Activated CD4-positive, alpha-beta memory T cell treated with anti-CD3 and anti-CD28 coated beads for 36 hours (primary cell): ENCODE measurements at regions not wholly inside any gene's neighbourhood (a gene's known extent, or its start where the extent isn't known, plus 50 kb on each side); places are given as distances from the start of the nearest gene placed in this dataset.
"Not testable (repeated sequence)": the region's sequence is repeated elsewhere in the genome, so short reads cannot be mapped to it uniquely, and the experiment has no call there.

ENCODE experiments used
- CTCF ChIA-PET: fragments of 350-600 bp; sonication (Branson Sonifier 250); formaldehyde crosslinking; loops from one replicate; lab custom pipeline; 2021; ENCODE audit warnings: antibody characterized with exemption, inconsistent platforms; lab: Charles Lee
- POLR2A ChIA-PET: fragments of 350-600 bp; sonication (Branson Sonifier 250); formaldehyde crosslinking; loops from one replicate; lab custom pipeline; 2021; ENCODE audit warnings: antibody characterized with exemption; lab: Charles Lee
- DNase-seq: peaks from one replicate; pipeline ENCODE4 v3.0.0-alpha.2; 2020
- H3K27ac Mint-ChIP-seq: one replicate; pipeline ENCODE4 v1.8.0; 2021; ENCODE audit warnings: mixed read lengths
- H3K27me3 Mint-ChIP-seq: one replicate; pipeline ENCODE4 v1.8.0; 2021; ENCODE audit warnings: mixed read lengths
- H3K36me3 Mint-ChIP-seq: one replicate; pipeline ENCODE4 v1.8.0; 2021; ENCODE audit warnings: mixed read lengths
- H3K4me1 Mint-ChIP-seq: one replicate; pipeline ENCODE4 v1.8.0; 2021; ENCODE audit warnings: low read depth, mixed read lengths
- H3K4me3 Mint-ChIP-seq: one replicate; pipeline ENCODE4 v1.8.0; 2021; ENCODE audit warnings: mild to moderate bottlenecking, mixed read lengths
- H3K9me3 Mint-ChIP-seq: one replicate; pipeline ENCODE4 v1.8.0; 2021; ENCODE audit warnings: mixed read lengths
- intact Hi-C: fragments of 100-400 bp; cut with micrococcal nuclease; formaldehyde crosslinking; loops from one replicate; pipeline ENCODE4 v1.15.1; 2023

- H3K9me3 Mint-ChIP-seq, result peaks cover 6% of the 10 kb centered on the region
- CTCF ChIA-PET, result no interaction called here
Measured at GRCh38 chr10:8262317-8262716, 207.8 kb downstream of the GATA3 start.

DNA sequence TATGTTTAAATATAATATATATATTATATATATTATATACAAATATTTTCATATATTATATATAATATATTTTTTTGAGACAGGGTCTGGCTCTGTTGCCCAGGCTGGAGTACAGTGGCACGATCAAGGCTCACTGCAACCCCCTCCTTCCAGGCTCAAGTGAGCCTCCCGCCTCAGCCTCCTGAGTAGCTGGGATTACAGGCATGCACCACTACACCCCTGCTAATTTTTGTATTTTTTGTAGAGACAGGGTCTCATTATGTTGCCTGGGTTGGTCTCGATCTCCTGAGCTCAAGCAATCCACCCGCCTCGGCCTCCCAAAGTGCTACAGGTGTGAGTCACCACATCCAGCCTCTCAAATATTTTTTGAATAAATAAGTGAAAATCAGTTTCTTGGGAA is 215.5 kb downstream of the GATA3 start:
- ChIA-PET POLR2A (no interaction called here), CTCF (no interaction called here)
- Mint-ChIP-seq H3K27ac (no peak overlapping the region), H3K27me3 (no peaks in the 10 kb centered on the region), H3K4me1 (no peaks in the 10 kb centered on the region), H3K36me3 (no peaks in the 10 kb centered on the region), H3K4me3 (no peak overlapping the region), H3K9me3 (no peaks in the 10 kb centered on the region)
- peak; percentile 13 for DNase-seq
- intact Hi-C loops, result no loop called here

More at GRCh38 chr10:8262317-8262716, 207.8 kb downstream of the GATA3 start:
- Mint-ChIP-seq H3K36me3 (no peaks in the 10 kb centered on the region), H3K27ac (no peak overlapping the region), H3K27me3 (no peaks in the 10 kb centered on the region), H3K4me1 (no peaks in the 10 kb centered on the region), H3K4me3 (no peak overlapping the region)
- intact Hi-C loops, result no loop called here
- no peak for DNase-seq
- POLR2A ChIA-PET, result no interaction called here

DNA sequence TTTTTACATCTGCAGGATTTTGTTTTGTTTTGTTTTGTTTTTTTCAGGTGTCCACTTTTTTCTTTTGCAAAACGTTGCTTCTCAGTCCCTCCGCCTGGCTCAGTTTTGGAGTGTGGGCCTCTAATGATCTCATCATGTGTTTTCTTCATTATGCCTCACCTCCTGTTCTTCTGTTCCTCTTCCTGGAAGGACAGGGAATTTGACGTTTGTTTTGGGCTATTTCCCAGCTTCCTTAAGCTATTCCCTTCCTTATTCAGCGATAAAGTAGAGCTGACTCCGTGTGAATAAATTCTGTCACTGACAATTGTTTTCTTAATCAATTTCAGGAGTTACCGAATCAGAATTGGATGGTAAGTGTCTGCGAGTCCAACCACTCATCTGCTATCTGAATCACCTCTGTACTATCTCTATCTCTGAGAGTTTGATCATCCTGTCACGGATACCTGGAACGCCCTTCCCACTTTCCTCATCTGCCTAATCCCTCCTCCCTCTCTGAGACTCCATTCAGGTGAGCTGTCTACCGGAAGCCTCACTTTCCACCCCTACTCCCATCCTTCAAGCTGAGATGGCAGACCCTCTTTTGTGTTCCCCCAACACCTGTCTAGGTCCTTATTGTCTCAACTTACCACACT is 218.4 kb downstream of the GATA3 start:
- no peak for DNase-seq
- ChIA-PET POLR2A (interaction anchor here (0.7 kb wide), 1 partner anchor 17 kb away, joined by 3 read pairs; no protein-coding TSS in a partner anchor), CTCF (interaction anchor here (0.7 kb wide), 1 partner anchor 171 kb away, joined by 5 read pairs; no protein-coding TSS in a partner anchor)
- H3K9me3 Mint-ChIP-seq, result no peaks in the 10 kb centered on the region
- H3K4me1 Mint-ChIP-seq, result peaks cover 2% of the 10 kb centered on the region
- H3K4me3 Mint-ChIP-seq, result no peak overlapping the region
- no peaks in the 10 kb centered on the region for H3K27me3 Mint-ChIP-seq
- H3K27ac Mint-ChIP-seq, result no peak overlapping the region
- intact Hi-C loops, result no loop called here
- H3K36me3 Mint-ChIP-seq, result no peaks in the 10 kb centered on the region

DNA sequence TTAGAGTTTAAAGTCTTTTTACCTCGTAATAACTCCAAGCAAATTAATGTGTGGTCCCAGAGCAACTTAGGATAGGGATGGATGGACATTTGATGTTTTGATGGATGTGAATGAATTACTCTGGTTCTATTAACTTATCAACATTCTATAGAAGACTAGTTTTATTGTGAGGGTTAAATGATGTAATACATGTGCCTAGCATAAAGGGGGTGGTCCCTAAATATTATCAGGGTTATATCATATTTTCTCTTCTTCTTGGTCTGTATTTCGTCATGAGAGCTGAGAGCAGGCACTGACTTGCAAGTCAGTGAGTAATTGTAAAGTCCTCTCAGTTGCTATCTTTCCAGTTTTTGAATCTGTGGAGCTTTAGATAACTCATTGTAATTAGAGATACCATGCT is 219.3 kb downstream of the GATA3 start:
- H3K9me3 Mint-ChIP-seq, result no peaks in the 10 kb centered on the region
- DNase-seq, result no peak
- no peaks in the 10 kb centered on the region for H3K27me3 Mint-ChIP-seq
- CTCF ChIA-PET, result no interaction called here
- peaks cover 6% of the 10 kb centered on the region for H3K4me1 Mint-ChIP-seq
- POLR2A ChIA-PET, result no interaction called here
- H3K27ac Mint-ChIP-seq, result no peak overlapping the region
- H3K36me3 Mint-ChIP-seq, result no peaks in the 10 kb centered on the region
- H3K4me3 Mint-ChIP-seq, result no peak overlapping the region
- intact Hi-C loops, result no loop called here

- CTCF ChIA-PET, result interaction anchor here (0.8 kb wide), 1 partner anchor 41 kb away, joined by 3 read pairs; no protein-coding TSS in a partner anchor
- POLR2A ChIA-PET, result no interaction called here
- H3K4me3 Mint-ChIP-seq, result no peak overlapping the region
- peaks cover 6% of the 10 kb centered on the region for H3K4me1 Mint-ChIP-seq
- no peaks in the 10 kb centered on the region for H3K9me3 Mint-ChIP-seq
- H3K36me3 Mint-ChIP-seq, result no peaks in the 10 kb centered on the region
- no peak overlapping the region for H3K27ac Mint-ChIP-seq
- no peaks in the 10 kb centered on the region for H3K27me3 Mint-ChIP-seq
- no peak for DNase-seq
- intact Hi-C loops, result no loop called here
Measured at GRCh38 chr10:8275911-8276310, 221.4 kb downstream of the GATA3 start.

DNA sequence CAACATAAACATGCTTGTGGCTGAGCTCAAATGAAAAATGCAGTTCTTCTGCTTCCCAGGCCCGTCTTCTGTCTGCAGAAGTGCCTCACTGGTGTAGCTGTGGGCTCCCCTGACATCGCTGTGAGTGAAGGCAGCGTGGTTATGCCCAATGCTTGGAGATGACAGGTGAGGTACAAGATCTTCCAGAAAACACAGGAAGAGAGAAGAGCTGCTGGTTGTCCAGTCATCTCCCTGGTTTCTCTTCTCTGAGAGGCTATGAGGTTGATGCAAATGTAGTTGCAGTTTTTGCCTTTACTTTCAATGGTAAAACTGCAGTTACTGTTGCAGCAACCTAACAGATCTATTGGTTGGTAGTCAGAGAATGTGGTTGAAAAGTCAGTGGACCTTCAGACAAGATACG is 223.6 kb downstream of the GATA3 start:
- ChIA-PET POLR2A (no interaction called here), CTCF (no interaction called here)
- peaks cover 12% of the 10 kb centered on the region for H3K4me1 Mint-ChIP-seq
- H3K9me3 Mint-ChIP-seq, result no peaks in the 10 kb centered on the region
- peak; percentile 68 for DNase-seq
- H3K4me3 Mint-ChIP-seq, result no peak overlapping the region
- H3K36me3 Mint-ChIP-seq, result no peaks in the 10 kb centered on the region
- H3K27me3 Mint-ChIP-seq, result no peaks in the 10 kb centered on the region
- intact Hi-C loops, result no loop called here
- H3K27ac Mint-ChIP-seq, result no peak overlapping the region

DNA sequence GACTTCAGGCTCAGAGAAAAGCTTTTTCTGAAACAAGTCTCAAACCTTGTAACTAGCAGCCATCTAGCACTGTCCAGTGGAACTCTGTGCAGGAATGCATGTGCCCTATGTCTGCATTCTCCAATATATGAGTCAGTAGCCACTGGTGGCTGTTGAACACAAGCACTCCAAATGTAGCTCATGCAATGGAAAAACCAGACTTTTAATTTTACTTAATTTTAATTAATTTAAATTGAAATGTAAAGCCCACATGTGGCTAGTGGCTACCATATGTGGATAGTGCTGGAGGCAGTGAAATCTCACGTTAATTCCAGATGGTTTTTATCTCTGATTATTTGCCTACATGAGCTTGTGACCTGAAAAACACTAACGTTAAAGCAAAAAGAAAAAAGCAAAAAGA is 225.1 kb downstream of the GATA3 start:
- no peaks in the 10 kb centered on the region for H3K36me3 Mint-ChIP-seq
- H3K4me1 Mint-ChIP-seq, result peaks cover 12% of the 10 kb centered on the region
- H3K9me3 Mint-ChIP-seq, result no peaks in the 10 kb centered on the region
- no peak overlapping the region for H3K27ac Mint-ChIP-seq
- CTCF ChIA-PET, result no interaction called here
- POLR2A ChIA-PET, result no interaction called here
- no peak for DNase-seq
- no peak overlapping the region for H3K4me3 Mint-ChIP-seq
- H3K27me3 Mint-ChIP-seq, result no peaks in the 10 kb centered on the region
- intact Hi-C loops, result no loop called here

GRCh38 chr10:8280946-8281345 is 226.5 kb downstream of the GATA3 start:
- no peak for DNase-seq
- Mint-ChIP-seq H3K4me1 (peaks cover 12% of the 10 kb centered on the region), H3K36me3 (no peaks in the 10 kb centered on the region), H3K27ac (no peak overlapping the region), H3K9me3 (no peaks in the 10 kb centered on the region), H3K27me3 (no peaks in the 10 kb centered on the region), H3K4me3 (no peak overlapping the region)
- CTCF ChIA-PET, result interaction anchor here (0.7 kb wide), 1 partner anchor 168 kb away, joined by 3 read pairs; no protein-coding TSS in a partner anchor
- POLR2A ChIA-PET, result no interaction called here
- intact Hi-C loops, result no loop called here

- intact Hi-C loops, result no loop called here
- POLR2A ChIA-PET, result no interaction called here
- Mint-ChIP-seq H3K4me3 (no peak overlapping the region), H3K27ac (no peak overlapping the region), H3K4me1 (peaks cover 12% of the 10 kb centered on the region), H3K9me3 (no peaks in the 10 kb centered on the region), H3K27me3 (no peaks in the 10 kb centered on the region), H3K36me3 (no peaks in the 10 kb centered on the region)
- no peak for DNase-seq
- CTCF ChIA-PET, result no interaction called here
Measured at GRCh38 chr10:8282340-8282739, 227.9 kb downstream of the GATA3 start.

DNA sequence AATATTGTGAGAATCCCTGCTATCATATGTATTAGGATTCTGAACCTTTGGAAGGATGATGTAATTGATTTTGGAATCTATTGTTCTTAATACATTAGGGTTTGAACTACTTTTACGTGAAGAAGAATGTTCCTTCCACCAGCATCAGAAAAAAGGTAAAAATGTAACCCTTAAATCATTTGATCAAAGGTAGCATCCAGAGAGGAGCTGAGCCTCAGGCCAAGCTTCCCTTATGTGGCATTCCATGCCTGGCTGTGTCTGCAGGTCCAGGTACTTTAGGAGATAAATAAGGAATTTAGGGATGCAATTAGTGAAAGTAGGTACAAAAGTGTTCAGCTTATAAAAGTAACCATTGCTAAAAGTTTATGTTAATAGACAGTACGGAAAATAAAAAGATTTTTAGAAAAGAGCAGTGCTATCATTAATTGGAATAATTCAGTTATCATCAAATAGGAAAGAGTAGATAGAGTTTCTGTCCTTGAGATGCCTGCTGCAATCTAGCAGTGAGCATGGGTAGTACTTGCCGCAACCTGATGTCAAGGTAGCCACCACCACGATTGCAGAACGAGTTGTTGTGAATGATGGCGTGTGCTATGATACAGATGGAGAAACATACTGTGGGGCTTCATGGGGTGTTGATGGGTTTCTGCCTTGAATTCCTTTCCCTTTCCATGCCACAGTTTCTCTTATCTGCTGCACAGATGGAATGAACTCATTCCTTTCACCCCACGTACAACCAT is 228.8 kb downstream of the GATA3 start:
- intact Hi-C loops, result no loop called here
- Mint-ChIP-seq H3K27me3 (no peaks in the 10 kb centered on the region), H3K4me3 (no peak overlapping the region), H3K36me3 (no peaks in the 10 kb centered on the region), H3K4me1 (peaks cover 6% of the 10 kb centered on the region), H3K9me3 (no peaks in the 10 kb centered on the region), H3K27ac (no peak overlapping the region)
- POLR2A ChIA-PET, result no interaction called here
- DNase-seq, result no peak
- CTCF ChIA-PET, result no interaction called here

- H3K9me3 Mint-ChIP-seq, result no peaks in the 10 kb centered on the region
- H3K4me1 Mint-ChIP-seq, result peaks cover 6% of the 10 kb centered on the region
- no peak for DNase-seq
- no peaks in the 10 kb centered on the region for H3K27me3 Mint-ChIP-seq
- ChIA-PET CTCF (no interaction called here), POLR2A (no interaction called here)
- no peaks in the 10 kb centered on the region for H3K36me3 Mint-ChIP-seq
- intact Hi-C loops, result no loop called here
- H3K4me3 Mint-ChIP-seq, result no peak overlapping the region
- H3K27ac Mint-ChIP-seq, result no peak overlapping the region
Measured at GRCh38 chr10:8283986-8284385, 229.5 kb downstream of the GATA3 start.

- DNase-seq, H3K4me1 Mint-ChIP-seq, POLR2A ChIA-PET, intact Hi-C loops, H3K4me3 Mint-ChIP-seq, H3K36me3 Mint-ChIP-seq, H3K9me3 Mint-ChIP-seq, CTCF ChIA-PET, H3K27ac Mint-ChIP-seq, H3K27me3 Mint-ChIP-seq: not testable (repeated sequence)
Measured at GRCh38 chr10:8285970-8286369, 231.5 kb downstream of the GATA3 start.

DNA sequence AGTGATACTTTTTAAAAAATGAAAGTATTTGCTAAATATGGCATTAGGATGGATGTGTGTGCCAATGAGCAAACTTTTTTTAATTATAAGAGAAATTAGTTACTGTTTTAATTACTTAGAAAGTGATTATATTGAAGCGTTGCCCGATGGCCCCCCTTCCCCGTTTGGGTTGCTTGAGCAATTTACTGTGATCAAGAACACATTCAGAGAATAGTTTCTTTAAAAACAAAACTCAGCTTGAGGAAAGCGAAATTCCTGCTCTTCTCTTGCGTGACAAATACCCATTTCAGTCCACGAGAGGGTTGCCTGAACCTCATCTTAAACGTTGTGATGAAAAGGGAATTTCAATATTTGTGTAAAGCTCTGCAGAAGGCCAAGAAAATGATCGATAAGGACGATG is 234.1 kb downstream of the GATA3 start:
- Mint-ChIP-seq H3K27ac (no peak overlapping the region), H3K4me3 (no peak overlapping the region), H3K27me3 (no peaks in the 10 kb centered on the region), H3K9me3 (no peaks in the 10 kb centered on the region), H3K4me1 (no peaks in the 10 kb centered on the region), H3K36me3 (no peaks in the 10 kb centered on the region)
- POLR2A ChIA-PET, result no interaction called here
- no peak for DNase-seq
- intact Hi-C loops, result no loop called here
- CTCF ChIA-PET, result interaction anchor here (1.1 kb wide), 1 partner anchor 222 kb away, joined by 3 read pairs; no protein-coding TSS in a partner anchor
